SU-DHL-6 (cell line): ENCODE measurements at regions not wholly inside any gene's neighbourhood (a gene's known extent, or its start where the extent isn't known, plus 50 kb on each side); places are given as distances from the start of the nearest gene placed in this dataset.

Experiments
- EZH2phosphoT487 ChIP-seq: fragments of 200-600 bp; sonication (generic), shearing (Covaris generic); conservative IDR thresholded peaks from 2 replicates; pipeline ENCODE4 v1.6.1; 2018; ENCODE audit warnings: mild to moderate bottlenecking, antibody characterized with exemption, low read length, moderate library complexity, mixed read lengths
- TF ChIP-seq, protein P1 (sequence below): fragments of 200-600 bp; sonication (generic); IDR thresholded peaks from one replicate; pipeline ENCODE4 v1.5.1; 2017; ENCODE audit warnings: antibody characterized with exemption, mild to moderate bottlenecking, low read length, moderate library complexity; ENCODE audit not compliant: insufficient read depth, poor library complexity, severe bottlenecking

GRCh38 chr7:113301141-113301540 lies 182.8 kb upstream of the SMIM30 start:
- TF ChIP-seq, protein P1, sequence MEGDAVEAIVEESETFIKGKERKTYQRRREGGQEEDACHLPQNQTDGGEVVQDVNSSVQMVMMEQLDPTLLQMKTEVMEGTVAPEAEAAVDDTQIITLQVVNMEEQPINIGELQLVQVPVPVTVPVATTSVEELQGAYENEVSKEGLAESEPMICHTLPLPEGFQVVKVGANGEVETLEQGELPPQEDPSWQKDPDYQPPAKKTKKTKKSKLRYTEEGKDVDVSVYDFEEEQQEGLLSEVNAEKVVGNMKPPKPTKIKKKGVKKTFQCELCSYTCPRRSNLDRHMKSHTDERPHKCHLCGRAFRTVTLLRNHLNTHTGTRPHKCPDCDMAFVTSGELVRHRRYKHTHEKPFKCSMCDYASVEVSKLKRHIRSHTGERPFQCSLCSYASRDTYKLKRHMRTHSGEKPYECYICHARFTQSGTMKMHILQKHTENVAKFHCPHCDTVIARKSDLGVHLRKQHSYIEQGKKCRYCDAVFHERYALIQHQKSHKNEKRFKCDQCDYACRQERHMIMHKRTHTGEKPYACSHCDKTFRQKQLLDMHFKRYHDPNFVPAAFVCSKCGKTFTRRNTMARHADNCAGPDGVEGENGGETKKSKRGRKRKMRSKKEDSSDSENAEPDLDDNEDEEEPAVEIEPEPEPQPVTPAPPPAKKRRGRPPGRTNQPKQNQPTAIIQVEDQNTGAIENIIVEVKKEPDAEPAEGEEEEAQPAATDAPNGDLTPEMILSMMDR: no peak
- TF ChIP-seq EZH2phosphoT487: no peak
